ENCODE measurements at regions not wholly inside any gene's neighbourhood (a gene's known extent, or its start where the extent isn't known, plus 50 kb on each side); places are given as distances from the start of the nearest gene placed in this dataset.

GRCh38 chr10:4535521-4535920 lies 290.5 kb upstream of the AKR1E2 start:
- no peak overlapping the region for H3K4me3 ChIP-seq (ENCODE audit: low read depth, low read length)
- DNase-seq (ENCODE audit: low read depth): no peak
- TF ChIP-seq, protein P1, sequence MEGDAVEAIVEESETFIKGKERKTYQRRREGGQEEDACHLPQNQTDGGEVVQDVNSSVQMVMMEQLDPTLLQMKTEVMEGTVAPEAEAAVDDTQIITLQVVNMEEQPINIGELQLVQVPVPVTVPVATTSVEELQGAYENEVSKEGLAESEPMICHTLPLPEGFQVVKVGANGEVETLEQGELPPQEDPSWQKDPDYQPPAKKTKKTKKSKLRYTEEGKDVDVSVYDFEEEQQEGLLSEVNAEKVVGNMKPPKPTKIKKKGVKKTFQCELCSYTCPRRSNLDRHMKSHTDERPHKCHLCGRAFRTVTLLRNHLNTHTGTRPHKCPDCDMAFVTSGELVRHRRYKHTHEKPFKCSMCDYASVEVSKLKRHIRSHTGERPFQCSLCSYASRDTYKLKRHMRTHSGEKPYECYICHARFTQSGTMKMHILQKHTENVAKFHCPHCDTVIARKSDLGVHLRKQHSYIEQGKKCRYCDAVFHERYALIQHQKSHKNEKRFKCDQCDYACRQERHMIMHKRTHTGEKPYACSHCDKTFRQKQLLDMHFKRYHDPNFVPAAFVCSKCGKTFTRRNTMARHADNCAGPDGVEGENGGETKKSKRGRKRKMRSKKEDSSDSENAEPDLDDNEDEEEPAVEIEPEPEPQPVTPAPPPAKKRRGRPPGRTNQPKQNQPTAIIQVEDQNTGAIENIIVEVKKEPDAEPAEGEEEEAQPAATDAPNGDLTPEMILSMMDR (conservative IDR thresholded peaks at IDR 0.05; ENCODE audit: low read depth, low read length): no peak

GRCh38 chr10:4533621-4534020 lies 292.4 kb upstream of the AKR1E2 start:
- peak; percentile 33 for DNase-seq (ENCODE audit: low read depth)
- TF ChIP-seq, protein P1 (conservative IDR thresholded peaks at IDR 0.05; ENCODE audit: low read depth, low read length): no peak
- no peak overlapping the region for H3K4me3 ChIP-seq (ENCODE audit: low read depth, low read length)

GRCh38 chr10:4532976-4533375 lies 293.0 kb upstream of the AKR1E2 start:
- H3K4me3 ChIP-seq (ENCODE audit: low read depth, low read length): no peak overlapping the region
- DNase-seq (ENCODE audit: low read depth): peak; percentile 55
- TF ChIP-seq, protein P1 (conservative IDR thresholded peaks at IDR 0.05; ENCODE audit: low read depth, low read length): no peak

DNA sequence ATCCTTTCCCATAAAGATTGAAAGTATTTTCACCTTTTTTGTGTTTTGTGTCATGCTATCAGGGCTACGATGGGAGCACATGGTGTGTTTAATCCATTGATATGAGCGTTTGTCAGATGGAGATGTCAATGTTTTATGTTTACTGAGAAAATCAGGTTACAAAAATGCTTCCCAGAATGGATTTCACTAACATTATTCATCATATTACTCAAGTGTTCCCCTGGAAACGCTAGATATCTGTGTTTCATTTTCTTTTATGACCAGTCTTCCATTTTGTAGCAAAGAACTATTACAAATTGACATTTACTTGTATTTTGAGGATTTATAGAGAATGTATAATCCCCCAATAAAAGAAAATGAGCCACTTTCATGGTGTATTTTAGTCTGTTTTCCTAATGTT lies 293.5 kb upstream of the AKR1E2 start:
- TF ChIP-seq, protein P1 (conservative IDR thresholded peaks at IDR 0.05; ENCODE audit: low read depth, low read length): no peak
- no peak overlapping the region for H3K4me3 ChIP-seq (ENCODE audit: low read depth, low read length)
- peak; percentile 83 for DNase-seq (ENCODE audit: low read depth)

DNA sequence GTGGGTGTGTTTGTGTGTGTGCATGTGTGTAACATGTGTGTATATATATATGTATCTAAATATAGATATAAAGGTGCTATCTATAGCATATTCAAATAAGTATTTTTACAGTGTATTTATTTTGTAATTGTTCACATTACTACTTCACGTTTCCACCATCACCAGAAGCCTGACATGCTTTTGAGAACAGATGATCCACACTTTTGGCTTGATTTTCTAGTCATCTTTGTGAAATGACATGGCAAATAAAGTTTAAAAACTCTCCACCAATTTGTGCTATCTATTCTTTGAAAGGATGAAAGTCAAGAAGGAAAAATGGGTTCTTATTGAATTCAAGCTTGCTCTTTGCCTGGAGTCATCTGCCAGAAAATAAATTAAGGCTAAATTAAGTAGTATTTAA lies 294.0 kb upstream of the AKR1E2 start:
- no peak for DNase-seq (ENCODE audit: low read depth)
- TF ChIP-seq, protein P1 (conservative IDR thresholded peaks at IDR 0.05; ENCODE audit: low read depth, low read length): no peak
- no peak overlapping the region for H3K4me3 ChIP-seq (ENCODE audit: low read depth, low read length)

DNA sequence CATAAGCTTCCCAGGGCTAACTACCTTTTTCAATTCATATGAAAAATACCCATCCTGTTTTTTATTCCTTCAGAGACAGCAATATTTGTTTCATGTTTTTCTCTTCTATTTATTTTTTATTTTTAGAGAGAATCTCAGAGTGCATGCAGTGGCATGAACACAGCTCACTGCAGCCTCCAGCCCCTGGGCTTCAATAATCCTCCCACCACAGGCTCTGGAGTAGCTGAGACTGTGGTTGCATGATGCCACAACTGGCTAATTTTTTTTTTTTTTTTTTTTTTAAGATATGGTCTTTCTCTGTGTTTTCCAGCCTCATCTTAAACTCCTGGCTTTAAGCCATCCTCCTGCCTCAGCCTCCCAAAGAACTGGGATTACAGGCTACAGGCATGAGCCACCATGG lies 296.7 kb upstream of the AKR1E2 start:
- TF ChIP-seq, protein P1 (conservative IDR thresholded peaks at IDR 0.05; ENCODE audit: low read depth, low read length): no peak
- DNase-seq (ENCODE audit: low read depth): no peak
- H3K4me3 ChIP-seq (ENCODE audit: low read depth, low read length): no peak overlapping the region

DNA sequence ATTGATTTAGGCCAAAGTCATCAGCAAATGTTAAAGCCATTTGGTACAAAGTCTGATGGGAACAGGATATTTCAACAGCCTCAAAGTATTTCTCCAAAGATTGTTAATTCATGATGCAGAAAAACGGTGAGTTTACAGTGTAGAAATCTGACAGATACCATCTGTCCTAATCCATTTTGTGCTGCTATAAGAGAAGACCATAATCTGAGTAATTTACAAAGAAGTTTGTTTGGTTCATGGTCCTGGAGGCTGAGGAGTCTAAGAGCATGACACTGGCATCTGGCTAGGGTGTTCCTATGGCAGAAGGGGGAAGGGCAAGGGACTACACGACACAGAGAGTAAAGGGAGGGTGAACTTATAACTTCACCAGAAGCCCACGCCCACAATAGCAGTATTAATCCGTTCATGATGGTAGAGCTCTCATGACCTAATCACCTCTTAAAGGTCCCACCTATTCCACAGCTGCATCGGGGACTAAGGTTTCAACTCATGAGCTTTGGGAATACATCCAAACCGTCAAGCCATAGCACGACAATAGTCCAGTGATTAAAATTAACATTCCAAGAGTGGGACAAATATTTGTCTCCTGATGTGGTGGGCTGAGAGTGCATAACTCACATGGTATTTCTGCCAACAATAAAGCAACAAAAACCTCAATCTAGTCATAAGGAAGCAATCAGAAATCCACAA lies 298.6 kb upstream of the AKR1E2 start:
- no peak overlapping the region for H3K4me3 ChIP-seq (ENCODE audit: low read depth, low read length)
- DNase-seq (ENCODE audit: low read depth): no peak
- TF ChIP-seq, protein P1 (conservative IDR thresholded peaks at IDR 0.05; ENCODE audit: low read depth, low read length): no peak
